ENCODE measurements at regions not wholly inside any gene's neighbourhood (a gene's known extent, or its start where the extent isn't known, plus 50 kb on each side); places are given as distances from the start of the nearest gene placed in this dataset.

DNA sequence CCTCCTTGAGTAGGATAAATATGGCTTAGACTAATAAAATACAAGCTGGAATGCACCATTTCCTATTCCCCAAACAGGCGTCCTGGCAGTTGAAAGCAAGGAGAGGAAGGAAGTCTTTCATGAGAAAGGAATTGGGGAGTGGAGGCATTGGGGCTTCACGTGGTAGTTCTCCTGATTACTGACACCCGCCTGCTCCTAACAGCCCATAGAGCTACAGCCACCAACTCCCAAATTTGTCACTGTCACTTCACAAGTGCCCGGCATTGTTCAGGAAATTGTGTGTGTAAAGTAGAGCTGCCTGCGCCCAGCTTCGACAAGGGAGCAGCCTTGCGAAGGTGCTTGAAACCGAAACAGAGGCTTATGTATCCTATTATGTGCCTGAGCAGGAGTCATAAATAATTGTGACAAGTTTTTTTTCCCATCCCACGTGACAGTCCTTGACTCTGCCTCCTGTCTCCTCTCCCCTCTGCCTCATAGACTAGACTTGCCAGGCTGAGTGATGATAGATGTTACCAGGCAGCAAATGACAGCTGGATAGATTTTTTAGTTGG, 301.7 kb upstream of the ZFP64 start:
- TF ChIP-seq, protein P1, sequence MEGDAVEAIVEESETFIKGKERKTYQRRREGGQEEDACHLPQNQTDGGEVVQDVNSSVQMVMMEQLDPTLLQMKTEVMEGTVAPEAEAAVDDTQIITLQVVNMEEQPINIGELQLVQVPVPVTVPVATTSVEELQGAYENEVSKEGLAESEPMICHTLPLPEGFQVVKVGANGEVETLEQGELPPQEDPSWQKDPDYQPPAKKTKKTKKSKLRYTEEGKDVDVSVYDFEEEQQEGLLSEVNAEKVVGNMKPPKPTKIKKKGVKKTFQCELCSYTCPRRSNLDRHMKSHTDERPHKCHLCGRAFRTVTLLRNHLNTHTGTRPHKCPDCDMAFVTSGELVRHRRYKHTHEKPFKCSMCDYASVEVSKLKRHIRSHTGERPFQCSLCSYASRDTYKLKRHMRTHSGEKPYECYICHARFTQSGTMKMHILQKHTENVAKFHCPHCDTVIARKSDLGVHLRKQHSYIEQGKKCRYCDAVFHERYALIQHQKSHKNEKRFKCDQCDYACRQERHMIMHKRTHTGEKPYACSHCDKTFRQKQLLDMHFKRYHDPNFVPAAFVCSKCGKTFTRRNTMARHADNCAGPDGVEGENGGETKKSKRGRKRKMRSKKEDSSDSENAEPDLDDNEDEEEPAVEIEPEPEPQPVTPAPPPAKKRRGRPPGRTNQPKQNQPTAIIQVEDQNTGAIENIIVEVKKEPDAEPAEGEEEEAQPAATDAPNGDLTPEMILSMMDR (IDR thresholded peaks at IDR 0.05) = no peak
- no peak for TF ChIP-seq POLR2A (IDR thresholded peaks at IDR 0.05)

All from Peyer's patch (tissue), 4 donors.